DOHH2 (cell line): ENCODE measurements at regions not wholly inside any gene's neighbourhood (a gene's known extent, or its start where the extent isn't known, plus 50 kb on each side); places are given as distances from the start of the nearest gene placed in this dataset.

Source experiments
- H3F3A ChIP-seq: fragments of 200-600 bp; sonication (generic), shearing (Covaris generic); 2 replicates; pipeline ENCODE4 v1.6.0; 2016; ENCODE audit warnings: antibody characterized with exemption, mild to moderate bottlenecking; ENCODE audit not compliant: control insufficient read depth, insufficient read depth
- H3K27ac ChIP-seq: fragments of 200-600 bp; sonication (generic); 2 replicates; pipeline ENCODE4 v1.5.1; 2014; ENCODE audit warnings: low read depth, mild to moderate bottlenecking, low read length, moderate library complexity
- H3K27me3 ChIP-seq: fragments of 200-600 bp; sonication (generic); 2 replicates; pipeline ENCODE4 v1.6.1; 2014; ENCODE audit warnings: mild to moderate bottlenecking, low read length, mixed read lengths; ENCODE audit not compliant: control insufficient read depth
- H3K36me3 ChIP-seq: fragments of 200-600 bp; sonication (generic); 2 replicates; pipeline ENCODE4 v1.6.1; 2014; ENCODE audit warnings: mild to moderate bottlenecking, low read length, moderate library complexity, mixed read lengths; ENCODE audit not compliant: control insufficient read depth
- H3K4me1 ChIP-seq: fragments of 200-600 bp; sonication (generic); 2 replicates; pipeline ENCODE4 v1.6.1; 2014; ENCODE audit warnings: mild to moderate bottlenecking, low read length, mixed read lengths; ENCODE audit not compliant: control insufficient read depth
- H3K4me2 ChIP-seq: fragments of 200-600 bp; sonication (generic); 2 replicates; pipeline ENCODE4 v1.6.0; 2014; ENCODE audit warnings: mild to moderate bottlenecking, low read length, moderate library complexity
- H3K4me3 ChIP-seq: fragments of 200-600 bp; sonication (generic); 2 replicates; pipeline ENCODE4 v1.5.1; 2014; ENCODE audit warnings: mild to moderate bottlenecking, low read length, mixed read lengths
- H3K79me2 ChIP-seq: fragments of 200-600 bp; sonication (generic); 2 replicates; pipeline ENCODE4 v1.6.1; 2014; ENCODE audit warnings: mild to moderate bottlenecking, low read length, mixed read lengths; ENCODE audit not compliant: control insufficient read depth
- H3K9me2 ChIP-seq: fragments of 200-600 bp; sonication (generic); replicated peaks from 2 replicates; pipeline ENCODE4 v1.6.1; 2014; ENCODE audit warnings: mild to moderate bottlenecking, low read length, mixed read lengths; ENCODE audit not compliant: control insufficient read depth
- H3K9me3 ChIP-seq: fragments of 200-600 bp; sonication (generic); 2 replicates; pipeline ENCODE4 v1.6.1; 2014; ENCODE audit warnings: antibody characterized with exemption, low read length, mixed read lengths; ENCODE audit not compliant: control insufficient read depth, insufficient read depth
- H4K20me1 ChIP-seq: fragments of 200-600 bp; sonication (generic); 2 replicates; pipeline ENCODE4 v1.6.0; 2014; ENCODE audit warnings: low read depth, mild to moderate bottlenecking, antibody characterized with exemption, low read length, moderate library complexity; ENCODE audit not compliant: control insufficient read depth, insufficient read depth
- CTCF ChIP-seq: fragments of 200-600 bp; sonication (generic); IDR thresholded peaks from one replicate; pipeline ENCODE4 v1.5.1; 2014; ENCODE audit warnings: antibody characterized with exemption, mild to moderate bottlenecking, low read depth, low read length; ENCODE audit not compliant: poor library complexity, severe bottlenecking
- EZH2phosphoT487 ChIP-seq: fragments of 200-600 bp; sonication (generic); IDR thresholded peaks from 2 replicates; pipeline ENCODE4 v1.6.1; 2017; ENCODE audit warnings: borderline replicate concordance, mild to moderate bottlenecking, antibody characterized with exemption, low read length, moderate library complexity, mixed read lengths

- Histone ChIP-seq H3K79me2 (no peaks in the 10 kb centered on the region), H3K27me3 (no peaks in the 10 kb centered on the region), H3F3A (no peaks in the 10 kb centered on the region)
These were observed 438.4 kb upstream of the SPRED2 start for GRCh38 chr2:65870826-65871225.

GRCh38 chr2:65869296-65869695 is 436.9 kb upstream of the SPRED2 start:
- Histone ChIP-seq H3K4me2 (no peak overlapping the region), H3K4me3 (no peak overlapping the region), H3K4me1 (no peaks in the 10 kb centered on the region), H3K36me3 (no peaks in the 10 kb centered on the region), H3K79me2 (no peaks in the 10 kb centered on the region), H3K9me2 (no peaks in the 10 kb centered on the region), H4K20me1 (no peaks in the 10 kb centered on the region), H3K27me3 (no peaks in the 10 kb centered on the region), H3F3A (no peaks in the 10 kb centered on the region), H3K27ac (no peak overlapping the region), H3K9me3 (no peaks in the 10 kb centered on the region)
- TF ChIP-seq EZH2phosphoT487 (no peak), CTCF (no peak)

More at GRCh38 chr2:65870826-65871225, 438.4 kb upstream of the SPRED2 start:
- no peak for TF ChIP-seq CTCF
- no peak for TF ChIP-seq EZH2phosphoT487
- Histone ChIP-seq H3K36me3 (no peaks in the 10 kb centered on the region), H3K4me1 (no peaks in the 10 kb centered on the region), H3K9me3 (no peaks in the 10 kb centered on the region), H3K9me2 (no peaks in the 10 kb centered on the region), H3K4me2 (no peak overlapping the region), H3K4me3 (no peak overlapping the region), H3K27ac (no peak overlapping the region), H4K20me1 (no peaks in the 10 kb centered on the region)

- no peak overlapping the region for H3K27ac ChIP-seq
- H3K4me1 ChIP-seq, result no peaks in the 10 kb centered on the region
- no peak overlapping the region for H3K4me2 ChIP-seq
- no peaks in the 10 kb centered on the region for H3K9me2 ChIP-seq
- H3K36me3 ChIP-seq, result no peaks in the 10 kb centered on the region
- no peaks in the 10 kb centered on the region for H3K9me3 ChIP-seq
- H3K27me3 ChIP-seq, result no peaks in the 10 kb centered on the region
- H3F3A ChIP-seq, result no peaks in the 10 kb centered on the region
- no peak overlapping the region for H3K4me3 ChIP-seq
- no peaks in the 10 kb centered on the region for H4K20me1 ChIP-seq
- no peak for TF ChIP-seq EZH2phosphoT487
- no peak for TF ChIP-seq CTCF
- H3K79me2 ChIP-seq, result no peaks in the 10 kb centered on the region
These were observed 435.8 kb upstream of the SPRED2 start for GRCh38 chr2:65868177-65868576.

GRCh38 chr2:65867446-65867845 is 435.0 kb upstream of the SPRED2 start:
- H3K36me3 ChIP-seq, result no peaks in the 10 kb centered on the region
- no peaks in the 10 kb centered on the region for H3K9me3 ChIP-seq
- TF ChIP-seq EZH2phosphoT487 (no peak), CTCF (no peak)
- H3K27ac ChIP-seq, result no peak overlapping the region
- H4K20me1 ChIP-seq, result no peaks in the 10 kb centered on the region
- H3K4me3 ChIP-seq, result no peak overlapping the region
- H3K27me3 ChIP-seq, result no peaks in the 10 kb centered on the region
- H3K4me2 ChIP-seq, result no peak overlapping the region
- H3K79me2 ChIP-seq, result no peaks in the 10 kb centered on the region
- no peaks in the 10 kb centered on the region for H3K4me1 ChIP-seq
- H3K9me2 ChIP-seq, result no peaks in the 10 kb centered on the region
- no peaks in the 10 kb centered on the region for H3F3A ChIP-seq
